HG03342 (cell line): ENCODE measurements at regions not wholly inside any gene's neighbourhood (a gene's known extent, or its start where the extent isn't known, plus 50 kb on each side); places are given as distances from the start of the nearest gene placed in this dataset.

Experiments used
- ATAC-seq: cut with Tn5 transposase; IDR thresholded peaks from one replicate; pipeline ENCODE4 v1.9.1; 2021; ENCODE audit warnings: mild to moderate bottlenecking, moderate library complexity; ENCODE audit not compliant: unreplicated experiment

GRCh38 chr1:71267220-71267619, 186.4 kb upstream of the ZRANB2 start:
- no peak for ATAC-seq

DNA sequence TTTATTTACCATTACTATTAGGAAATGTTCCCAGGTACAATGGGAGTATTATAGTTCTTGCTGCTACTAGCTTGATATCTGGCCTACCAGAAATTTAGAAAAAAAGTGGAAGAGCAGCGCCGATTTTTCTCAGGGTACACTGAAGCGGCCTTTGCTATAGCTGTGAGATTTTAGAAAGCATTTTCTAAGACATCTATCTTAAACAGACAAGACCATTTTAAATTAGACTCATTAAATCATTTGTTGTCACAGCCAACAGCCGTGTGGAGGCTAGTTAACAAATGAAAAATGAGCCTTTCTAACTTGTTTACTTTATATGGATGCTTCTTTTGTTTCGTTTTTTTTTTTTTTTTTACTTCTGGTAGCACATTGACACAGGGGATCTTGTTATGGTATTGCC, 183.2 kb upstream of the ZRANB2 start:
- no peak for ATAC-seq

- no peak for ATAC-seq
Observed at GRCh38 chr1:71262970-71263369, 182.1 kb upstream of the ZRANB2 start.

- no peak for ATAC-seq
Observed at GRCh38 chr1:71252900-71253299, 172.1 kb upstream of the ZRANB2 start.

- ATAC-seq: no peak
Observed at GRCh38 chr1:71245246-71245645, 164.4 kb upstream of the ZRANB2 start.

DNA sequence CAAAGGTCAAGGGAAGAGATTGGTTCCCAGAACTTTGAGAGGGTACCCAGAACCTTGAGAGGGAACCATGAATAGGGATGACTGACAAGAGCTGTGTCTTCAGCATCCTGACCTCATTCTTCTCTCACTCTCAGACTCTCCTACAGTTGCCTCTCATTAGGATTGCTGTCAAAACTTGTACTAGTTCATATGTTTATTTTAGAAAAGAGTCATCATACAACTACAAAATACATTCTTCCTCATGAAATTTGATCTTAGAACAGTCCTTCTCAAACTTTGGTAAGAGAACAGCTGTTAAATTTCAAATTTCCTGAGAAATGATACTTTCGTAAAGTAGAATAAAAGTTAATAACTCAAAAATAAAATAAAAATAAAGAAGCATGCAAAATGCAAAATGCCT, 161.4 kb upstream of the ZRANB2 start:
- ATAC-seq: no peak

DNA sequence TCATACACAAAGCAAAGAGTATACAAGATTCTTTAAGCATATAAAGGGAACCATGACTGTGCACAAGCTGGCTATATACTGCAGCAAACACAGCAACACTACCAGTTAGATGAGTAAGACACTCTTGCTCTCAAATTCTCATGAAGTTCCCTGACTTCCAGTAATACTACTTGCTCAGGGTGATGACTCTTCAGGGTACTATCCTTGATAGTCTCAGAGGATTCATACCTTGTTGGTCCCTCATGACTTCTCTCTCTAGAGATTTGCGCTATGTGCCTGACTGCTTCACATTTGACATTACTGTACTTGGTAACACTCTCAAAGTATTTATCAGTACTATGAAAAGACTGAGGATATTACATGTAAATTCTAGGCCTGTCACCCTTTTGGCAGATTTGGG, 159.8 kb upstream of the ZRANB2 start:
- no peak for ATAC-seq

DNA sequence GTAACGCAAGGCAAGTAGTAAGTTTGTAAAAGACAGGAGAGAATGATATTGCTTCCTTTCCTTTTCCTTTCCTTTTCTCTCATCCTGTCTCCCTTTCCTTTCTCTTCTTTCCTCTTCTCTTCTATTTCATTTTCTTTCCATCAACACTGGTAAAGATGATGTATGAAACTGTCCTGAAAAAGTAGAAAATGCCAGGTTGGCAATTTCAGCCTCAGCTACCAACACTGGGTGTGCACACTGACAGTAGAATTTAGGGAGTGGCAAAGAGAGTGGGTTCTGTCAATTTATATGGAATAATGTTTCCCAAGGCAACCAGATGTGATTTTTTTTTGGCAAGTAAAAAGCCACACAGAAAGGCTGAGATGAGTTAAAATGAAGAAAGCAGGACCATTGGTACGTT, 155.7 kb upstream of the ZRANB2 start:
- ATAC-seq: no peak

DNA sequence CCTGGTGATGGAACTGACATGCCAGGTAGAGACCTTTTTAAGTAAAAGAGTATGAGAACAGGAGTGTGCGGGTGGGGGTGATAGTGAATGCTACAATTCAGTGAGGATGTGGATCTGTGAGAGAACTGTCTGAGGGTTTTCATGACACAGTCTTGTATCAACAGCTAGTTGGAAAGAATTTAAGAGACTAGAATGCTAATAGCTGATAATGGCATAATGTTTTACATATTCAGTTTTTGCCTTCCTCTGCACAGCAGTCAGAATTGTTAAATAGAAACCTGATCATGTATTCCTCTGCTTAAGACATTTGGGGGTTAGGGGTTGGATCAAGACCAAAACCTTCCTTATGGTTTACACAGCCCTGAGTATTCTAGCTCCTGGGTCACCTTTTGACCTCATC, 152.8 kb upstream of the ZRANB2 start:
- ATAC-seq: no peak

- no peak for ATAC-seq
Observed at GRCh38 chr1:71232786-71233185, 152.0 kb upstream of the ZRANB2 start.

- no peak for ATAC-seq
Observed at GRCh38 chr1:71232166-71232763, 151.4 kb upstream of the ZRANB2 start.

DNA sequence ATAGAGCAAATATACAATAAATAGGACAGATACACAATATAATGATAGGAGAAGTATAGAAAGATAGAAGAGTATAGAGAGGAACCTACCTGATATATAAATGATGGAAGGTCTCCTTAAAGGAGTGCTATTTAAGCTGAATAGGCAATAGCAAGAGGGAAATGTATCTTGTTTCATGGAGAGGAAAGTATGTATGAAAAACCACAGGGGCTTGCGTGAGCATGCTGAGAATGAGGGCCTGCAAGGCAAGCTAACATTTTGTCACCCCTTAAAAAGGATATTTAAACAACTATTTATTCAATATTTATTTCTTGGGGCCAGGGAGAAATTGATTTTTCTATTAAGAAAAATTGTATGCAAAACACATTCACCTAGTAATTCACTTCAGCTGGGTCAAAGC, 150.9 kb upstream of the ZRANB2 start:
- ATAC-seq: no peak

DNA sequence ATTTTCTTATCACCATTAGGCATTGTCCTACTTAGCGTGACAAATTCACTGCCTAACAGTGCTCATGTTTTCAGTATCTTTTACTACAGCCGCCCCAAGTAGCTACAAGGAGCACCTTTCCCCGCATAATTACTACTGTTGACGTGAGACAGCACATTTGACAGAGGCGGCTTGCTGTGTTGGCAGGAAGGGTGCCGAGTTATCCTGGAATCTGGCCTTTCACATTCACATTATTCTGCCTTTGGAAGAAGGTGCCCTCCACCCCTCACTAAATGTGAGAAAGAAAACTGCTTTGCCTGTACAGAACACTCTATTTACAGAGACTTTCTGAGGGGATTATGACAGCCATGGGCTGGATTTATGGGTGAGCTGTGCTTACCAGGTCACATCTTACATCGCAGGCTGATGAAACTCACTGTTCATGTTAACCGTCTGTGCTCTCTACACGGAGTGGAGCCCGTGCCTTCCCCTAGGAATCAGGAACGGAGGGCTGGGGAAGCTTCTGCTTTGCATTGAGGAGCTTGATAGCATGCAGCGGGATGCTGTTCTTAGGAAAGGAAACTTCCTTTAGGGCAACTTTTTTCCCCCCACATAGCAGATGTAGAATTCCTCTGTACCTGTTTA, 148.0 kb upstream of the ZRANB2 start:
- ATAC-seq: no peak

GRCh38 chr1:71228241-71228640, 147.4 kb upstream of the ZRANB2 start:
- no peak for ATAC-seq

DNA sequence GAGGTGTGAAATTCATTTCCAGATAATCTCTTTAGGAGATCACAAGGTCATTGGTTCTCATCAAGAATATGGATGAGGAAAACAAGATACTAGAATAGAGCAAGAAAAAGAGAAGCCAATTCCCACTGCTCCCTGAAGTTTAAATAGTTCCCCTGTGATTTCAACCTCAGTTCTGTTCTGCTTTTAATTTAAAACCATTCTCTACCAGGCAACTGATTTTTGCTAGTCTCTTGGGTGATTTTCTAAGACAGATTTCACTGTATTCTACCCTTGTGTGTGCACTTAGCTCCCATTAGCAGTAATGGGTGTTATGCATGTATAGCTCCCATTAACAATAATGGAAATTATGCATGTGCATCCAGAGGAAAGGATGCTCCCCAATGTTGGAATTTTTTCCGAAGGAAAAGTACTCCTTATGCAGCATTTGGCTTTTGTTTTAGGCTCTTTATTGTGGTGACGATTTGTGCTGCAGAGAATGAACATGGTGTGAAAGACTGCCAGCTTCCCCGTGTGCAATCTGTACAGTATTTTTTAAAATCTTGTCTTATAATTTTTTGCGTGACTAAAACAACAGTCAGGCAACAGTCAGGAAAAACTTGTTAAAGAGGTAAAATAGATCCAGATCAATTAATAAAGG, 144.0 kb upstream of the ZRANB2 start:
- no peak for ATAC-seq

DNA sequence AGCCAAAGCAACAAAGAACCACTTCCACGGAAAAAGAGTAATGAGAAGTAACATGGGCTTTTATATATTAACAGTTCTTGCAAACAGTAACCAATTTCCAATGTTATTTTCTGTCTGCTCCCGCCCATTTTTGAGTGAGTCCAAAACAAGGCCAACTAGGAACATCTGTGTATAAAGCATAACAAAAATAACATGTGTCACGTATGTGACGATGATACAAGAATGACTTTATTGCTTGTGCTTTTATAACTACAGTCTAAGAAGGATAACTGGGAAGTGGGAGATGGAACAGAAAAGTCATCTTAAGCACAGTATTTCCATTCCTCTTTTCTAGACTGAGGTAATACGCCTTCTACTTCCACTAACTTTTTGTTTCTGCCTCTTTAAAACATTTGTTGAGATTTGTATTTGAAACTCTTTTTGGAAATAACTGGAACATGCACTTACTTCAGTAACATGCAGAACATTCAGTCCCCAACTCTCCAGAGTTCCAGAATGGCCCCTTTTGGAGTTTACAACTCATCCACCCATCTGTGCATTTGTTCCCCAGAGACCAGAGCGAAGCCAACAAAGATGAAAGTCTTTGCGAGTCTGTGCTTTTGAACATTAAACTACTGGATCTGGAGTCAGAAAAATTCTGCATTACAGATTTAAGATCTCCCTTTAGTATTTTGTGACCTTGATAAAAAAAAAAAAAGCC, 143.0 kb upstream of the ZRANB2 start:
- ATAC-seq: no peak

GRCh38 chr1:71222668-71223067, 141.8 kb upstream of the ZRANB2 start:
- ATAC-seq: no peak

DNA sequence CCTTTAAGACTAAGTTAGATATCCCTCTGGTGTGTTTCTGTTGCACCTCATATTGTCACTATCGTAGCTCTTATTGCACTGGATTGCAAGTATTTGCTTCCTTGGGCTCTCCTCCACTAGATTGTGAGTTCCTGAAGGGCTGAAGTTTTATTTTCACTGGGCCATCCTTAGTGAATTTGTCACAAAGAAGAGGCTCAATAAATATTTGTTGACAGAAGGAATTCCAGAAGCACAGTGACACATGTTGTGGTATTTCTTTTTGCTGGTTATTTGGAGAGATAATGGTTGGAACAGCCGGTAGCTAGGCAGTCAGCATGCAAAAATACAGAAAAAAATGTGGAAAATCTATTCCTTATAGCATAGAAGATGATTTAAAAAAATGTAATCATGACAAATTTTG, 129.9 kb upstream of the ZRANB2 start:
- ATAC-seq: no peak

DNA sequence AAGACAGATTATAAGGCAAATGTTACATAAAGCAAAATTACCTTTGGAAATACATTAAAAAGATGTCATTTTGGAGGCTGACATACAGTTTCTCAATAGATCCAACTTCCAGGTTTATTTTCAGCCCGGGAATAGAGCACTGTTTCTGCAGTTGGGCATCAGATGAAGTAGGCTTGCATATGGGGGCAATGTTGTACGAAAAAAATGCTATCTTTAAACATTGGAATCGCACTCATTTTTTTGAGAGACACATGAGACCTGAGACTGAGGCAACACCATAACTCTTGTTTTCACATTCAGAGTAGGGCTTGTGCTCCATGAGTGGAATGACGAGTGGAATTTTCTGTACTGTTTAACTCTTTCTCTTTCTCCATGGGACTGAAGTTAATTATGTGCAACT, 122.4 kb upstream of the ZRANB2 start:
- ATAC-seq: no peak

- ATAC-seq: no peak
Observed at GRCh38 chr1:71200503-71200902, 119.7 kb upstream of the ZRANB2 start.

GRCh38 chr1:71196685-71197084, 115.8 kb upstream of the ZRANB2 start:
- ATAC-seq: no peak

- ATAC-seq: no peak
Observed at GRCh38 chr1:71193153-71193552, 112.3 kb upstream of the ZRANB2 start.
